ENCODE measurements at regions not wholly inside any gene's neighbourhood (a gene's known extent, or its start where the extent isn't known, plus 50 kb on each side); places are given as distances from the start of the nearest gene placed in this dataset.

DNA sequence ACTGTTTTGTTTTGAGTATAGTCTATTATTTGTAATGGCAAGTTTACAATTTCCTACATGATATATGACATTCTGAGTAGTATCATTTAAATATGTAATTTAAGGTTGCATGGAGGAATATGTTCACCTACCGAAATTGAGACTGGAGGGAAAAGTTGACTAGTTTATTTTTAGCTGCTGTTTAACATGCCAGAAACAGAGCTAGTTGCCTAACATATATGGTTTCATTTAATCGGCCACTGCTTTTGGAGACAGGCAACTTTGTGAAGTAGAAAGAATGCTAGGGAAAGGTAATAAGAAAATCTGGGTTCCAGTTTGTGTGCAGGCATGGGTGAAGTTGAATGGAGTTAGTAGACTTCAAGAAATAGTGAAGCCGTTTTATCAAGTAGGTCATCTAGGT, 342.1 kb upstream of the CBLB start:
- Histone ChIP-seq H3K79me2 (ENCODE audit: insufficient read depth, low read length) (no peaks in the 10 kb centered on the region), H3F3A (ENCODE audit: insufficient read depth, low read length) (no peaks in the 10 kb centered on the region), H3K36me3 (ENCODE audit: insufficient read depth, low read length) (no peaks in the 10 kb centered on the region), H3K4me1 (ENCODE audit: insufficient read depth, low read length, severe bottlenecking) (peaks cover 12% of the 10 kb centered on the region), H4K20me1 (ENCODE audit: insufficient read depth, low read length) (no peaks in the 10 kb centered on the region), H2AFZ (ENCODE audit: low read length) (no peak overlapping the region), H3K9me2 (ENCODE audit: low read depth, low read length) (no peaks in the 10 kb centered on the region), H3K4me3 (ENCODE audit: low read depth, low read length, poor library complexity, severe bottlenecking) (no peak overlapping the region), H3K9me3 (ENCODE audit: low read length) (peaks cover 4% of the 10 kb centered on the region; the same call in 1 of the 2 replicates), H3K27me3 (ENCODE audit: insufficient read depth, low read length) (no peaks in the 10 kb centered on the region), H3K9ac (ENCODE audit: low read length) (no peak overlapping the region), H3K4me2 (ENCODE audit: low read length) (no peak overlapping the region), H3K27ac (ENCODE audit: low read depth, low read length, poor library complexity, severe bottlenecking) (no peak overlapping the region)
- TF ChIP-seq EZH2 (IDR thresholded peaks at IDR 0.05; ENCODE audit: borderline replicate concordance, low read length) = no peak
- TF ChIP-seq, protein P1, sequence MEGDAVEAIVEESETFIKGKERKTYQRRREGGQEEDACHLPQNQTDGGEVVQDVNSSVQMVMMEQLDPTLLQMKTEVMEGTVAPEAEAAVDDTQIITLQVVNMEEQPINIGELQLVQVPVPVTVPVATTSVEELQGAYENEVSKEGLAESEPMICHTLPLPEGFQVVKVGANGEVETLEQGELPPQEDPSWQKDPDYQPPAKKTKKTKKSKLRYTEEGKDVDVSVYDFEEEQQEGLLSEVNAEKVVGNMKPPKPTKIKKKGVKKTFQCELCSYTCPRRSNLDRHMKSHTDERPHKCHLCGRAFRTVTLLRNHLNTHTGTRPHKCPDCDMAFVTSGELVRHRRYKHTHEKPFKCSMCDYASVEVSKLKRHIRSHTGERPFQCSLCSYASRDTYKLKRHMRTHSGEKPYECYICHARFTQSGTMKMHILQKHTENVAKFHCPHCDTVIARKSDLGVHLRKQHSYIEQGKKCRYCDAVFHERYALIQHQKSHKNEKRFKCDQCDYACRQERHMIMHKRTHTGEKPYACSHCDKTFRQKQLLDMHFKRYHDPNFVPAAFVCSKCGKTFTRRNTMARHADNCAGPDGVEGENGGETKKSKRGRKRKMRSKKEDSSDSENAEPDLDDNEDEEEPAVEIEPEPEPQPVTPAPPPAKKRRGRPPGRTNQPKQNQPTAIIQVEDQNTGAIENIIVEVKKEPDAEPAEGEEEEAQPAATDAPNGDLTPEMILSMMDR (IDR thresholded peaks at IDR 0.05; ENCODE audit: low read length) = no peak

DNA sequence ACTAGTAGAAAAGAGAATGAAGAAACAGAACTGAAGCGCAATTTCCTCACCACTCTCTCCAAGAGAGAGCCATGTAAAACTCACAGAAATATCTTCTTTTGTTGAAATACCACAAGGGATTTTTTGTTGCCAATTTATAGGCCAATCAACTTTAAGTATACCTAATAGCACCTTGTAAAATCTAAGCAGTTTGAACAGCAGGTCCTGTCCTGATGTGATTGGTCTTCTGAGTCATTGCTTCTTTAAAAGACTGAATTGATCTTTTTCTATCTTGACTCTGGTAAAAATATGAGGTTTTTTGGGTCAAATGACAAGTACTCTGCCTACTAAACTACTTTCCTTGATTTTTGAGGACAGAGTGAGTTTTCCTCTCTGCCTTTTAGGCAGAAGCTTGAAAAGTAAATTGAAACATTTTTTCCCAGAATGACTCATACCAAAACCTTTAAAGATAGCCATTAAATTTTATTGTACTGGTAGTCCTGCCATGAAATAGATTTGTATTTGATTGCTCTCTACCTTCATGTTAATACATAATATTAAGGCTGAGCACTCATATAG, 343.9 kb upstream of the CBLB start:
- H2AFZ ChIP-seq (ENCODE audit: low read length) = no peak overlapping the region
- H3K79me2 ChIP-seq (ENCODE audit: insufficient read depth, low read length) = no peaks in the 10 kb centered on the region
- no peaks in the 10 kb centered on the region for H4K20me1 ChIP-seq (ENCODE audit: insufficient read depth, low read length)
- H3K9me2 ChIP-seq (ENCODE audit: low read depth, low read length) = no peaks in the 10 kb centered on the region
- H3K4me1 ChIP-seq (ENCODE audit: insufficient read depth, low read length, severe bottlenecking) = no peaks in the 10 kb centered on the region
- H3K9ac ChIP-seq (ENCODE audit: low read length) = no peak overlapping the region
- no peaks in the 10 kb centered on the region for H3F3A ChIP-seq (ENCODE audit: insufficient read depth, low read length)
- no peak overlapping the region for H3K4me2 ChIP-seq (ENCODE audit: low read length)
- no peak for TF ChIP-seq EZH2 (IDR thresholded peaks at IDR 0.05; ENCODE audit: borderline replicate concordance, low read length)
- TF ChIP-seq, protein P1 (IDR thresholded peaks at IDR 0.05; ENCODE audit: low read length) = no peak
- H3K4me3 ChIP-seq (ENCODE audit: low read depth, low read length, poor library complexity, severe bottlenecking) = no peak overlapping the region
- no peaks in the 10 kb centered on the region for H3K36me3 ChIP-seq (ENCODE audit: insufficient read depth, low read length)
- no peaks in the 10 kb centered on the region for H3K27me3 ChIP-seq (ENCODE audit: insufficient read depth, low read length)
- H3K27ac ChIP-seq (ENCODE audit: low read depth, low read length, poor library complexity, severe bottlenecking) = no peak overlapping the region
- peaks cover 4% of the 10 kb centered on the region; the same call in 1 of the 2 replicates for H3K9me3 ChIP-seq (ENCODE audit: low read length)

DNA sequence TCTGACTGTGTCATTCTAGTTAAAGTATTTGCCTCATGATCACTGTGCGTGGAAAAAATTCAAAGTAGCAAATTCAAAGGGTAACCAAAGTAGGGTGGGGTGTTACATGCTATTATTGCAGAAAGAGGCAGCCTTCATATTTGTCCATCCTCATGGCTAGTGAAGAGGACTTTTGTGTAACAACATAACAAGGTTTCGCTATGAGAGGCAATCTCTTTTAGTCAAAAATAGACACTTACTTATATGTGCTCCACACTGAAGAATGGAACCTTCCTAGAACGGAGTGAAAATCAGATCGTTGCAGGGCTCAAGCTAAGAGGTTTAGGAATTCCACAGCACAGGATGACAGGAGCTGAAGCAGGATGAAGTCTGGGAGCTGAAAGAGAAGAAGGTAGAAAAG, 345.1 kb upstream of the CBLB start:
- Histone ChIP-seq H3K27ac (ENCODE audit: low read depth, low read length, poor library complexity, severe bottlenecking) (no peak overlapping the region), H3K27me3 (ENCODE audit: insufficient read depth, low read length) (no peaks in the 10 kb centered on the region), H3F3A (ENCODE audit: insufficient read depth, low read length) (no peaks in the 10 kb centered on the region), H4K20me1 (ENCODE audit: insufficient read depth, low read length) (no peaks in the 10 kb centered on the region), H2AFZ (ENCODE audit: low read length) (no peak overlapping the region), H3K4me3 (ENCODE audit: low read depth, low read length, poor library complexity, severe bottlenecking) (no peak overlapping the region), H3K4me1 (ENCODE audit: insufficient read depth, low read length, severe bottlenecking) (no peaks in the 10 kb centered on the region), H3K9ac (ENCODE audit: low read length) (no peak overlapping the region), H3K4me2 (ENCODE audit: low read length) (no peak overlapping the region), H3K9me2 (ENCODE audit: low read depth, low read length) (no peaks in the 10 kb centered on the region), H3K36me3 (ENCODE audit: insufficient read depth, low read length) (no peaks in the 10 kb centered on the region), H3K79me2 (ENCODE audit: insufficient read depth, low read length) (no peaks in the 10 kb centered on the region), H3K9me3 (ENCODE audit: low read length) (peaks cover 4% of the 10 kb centered on the region; the same call in 1 of the 2 replicates)
- TF ChIP-seq, protein P1 (IDR thresholded peaks at IDR 0.05; ENCODE audit: low read length) = no peak

Measured in OCI-LY1 (cell line).